ENCODE measurements at regions not wholly inside any gene's neighbourhood (a gene's known extent, or its start where the extent isn't known, plus 50 kb on each side); places are given as distances from the start of the nearest gene placed in this dataset.

DNA sequence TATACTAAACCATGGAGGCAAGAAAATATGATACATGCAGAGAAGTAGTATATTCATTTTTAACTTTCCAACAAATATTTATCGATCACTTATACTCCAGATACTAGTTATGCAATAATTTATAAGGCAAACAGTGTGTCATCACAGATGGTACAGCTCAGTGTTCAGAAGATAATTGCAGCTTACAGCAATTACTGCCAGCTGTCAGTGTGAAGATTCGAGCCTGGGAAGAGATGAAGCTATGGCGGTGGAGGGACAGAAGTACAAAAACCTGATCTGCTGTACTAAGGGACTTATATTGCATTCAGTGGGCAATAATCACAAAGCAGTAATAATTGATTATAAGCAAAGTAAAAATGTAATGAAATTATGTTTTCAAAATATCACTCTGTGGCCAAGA is 170.6 kb upstream of the EPHA3 start:
- H3K4me1 ChIP-seq (ENCODE audit: control insufficient read depth, insufficient read depth, low read length) = no peaks in the 10 kb centered on the region
- no peaks in the 10 kb centered on the region for H3K9me3 ChIP-seq (ENCODE audit: control insufficient read depth, insufficient read depth, low read length)
- H3K36me3 ChIP-seq (ENCODE audit: control insufficient read depth, insufficient read depth, low read length) = no peaks in the 10 kb centered on the region
- no peaks in the 10 kb centered on the region for H3K27me3 ChIP-seq (ENCODE audit: control insufficient read depth, insufficient read depth, low read length)
- no peak overlapping the region for H3K27ac ChIP-seq (ENCODE audit: low read depth, low read length)
- no peak overlapping the region for H3K9ac ChIP-seq (ENCODE audit: low read depth, low read length)
- no peak overlapping the region for H3K4me3 ChIP-seq (ENCODE audit: low read depth, low read length)

GRCh38 chr3:88940296-88940695 is 167.1 kb upstream of the EPHA3 start:
- Histone ChIP-seq H3K27me3 (ENCODE audit: control insufficient read depth, insufficient read depth, low read length) (no peaks in the 10 kb centered on the region), H3K36me3 (ENCODE audit: control insufficient read depth, insufficient read depth, low read length) (no peaks in the 10 kb centered on the region), H3K4me1 (ENCODE audit: control insufficient read depth, insufficient read depth, low read length) (no peaks in the 10 kb centered on the region), H3K9ac (ENCODE audit: low read depth, low read length) (no peak overlapping the region), H3K4me3 (ENCODE audit: low read depth, low read length) (no peak overlapping the region), H3K27ac (ENCODE audit: low read depth, low read length) (no peak overlapping the region), H3K9me3 (ENCODE audit: control insufficient read depth, insufficient read depth, low read length) (no peaks in the 10 kb centered on the region)

DNA sequence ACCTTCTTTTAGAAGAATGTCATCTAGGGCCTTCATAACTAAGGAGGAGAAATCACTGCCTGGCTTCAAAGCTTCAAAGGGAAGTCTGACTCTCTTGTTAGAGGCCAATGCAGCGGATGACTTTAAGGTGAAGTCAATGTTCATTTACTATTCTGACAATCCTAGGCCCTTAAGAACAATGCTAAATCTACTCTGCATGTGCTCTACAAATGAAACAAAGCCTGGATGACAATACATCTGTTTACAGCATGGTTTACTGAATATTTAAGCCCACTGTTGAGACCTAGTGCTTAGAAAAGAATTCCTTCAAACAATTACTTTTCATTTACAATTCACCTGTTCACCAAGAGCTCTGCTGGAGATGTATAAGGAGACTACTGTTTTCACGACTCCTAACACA is 160.4 kb upstream of the EPHA3 start:
- Histone ChIP-seq H3K9ac (ENCODE audit: low read depth, low read length) (no peak overlapping the region), H3K27me3 (ENCODE audit: control insufficient read depth, insufficient read depth, low read length) (no peaks in the 10 kb centered on the region), H3K4me3 (ENCODE audit: low read depth, low read length) (no peak overlapping the region), H3K9me3 (ENCODE audit: control insufficient read depth, insufficient read depth, low read length) (no peaks in the 10 kb centered on the region), H3K27ac (ENCODE audit: low read depth, low read length) (peak overlapping the region; percentile 64), H3K4me1 (ENCODE audit: control insufficient read depth, insufficient read depth, low read length) (peaks cover 20% of the 10 kb centered on the region), H3K36me3 (ENCODE audit: control insufficient read depth, insufficient read depth, low read length) (no peaks in the 10 kb centered on the region)

DNA sequence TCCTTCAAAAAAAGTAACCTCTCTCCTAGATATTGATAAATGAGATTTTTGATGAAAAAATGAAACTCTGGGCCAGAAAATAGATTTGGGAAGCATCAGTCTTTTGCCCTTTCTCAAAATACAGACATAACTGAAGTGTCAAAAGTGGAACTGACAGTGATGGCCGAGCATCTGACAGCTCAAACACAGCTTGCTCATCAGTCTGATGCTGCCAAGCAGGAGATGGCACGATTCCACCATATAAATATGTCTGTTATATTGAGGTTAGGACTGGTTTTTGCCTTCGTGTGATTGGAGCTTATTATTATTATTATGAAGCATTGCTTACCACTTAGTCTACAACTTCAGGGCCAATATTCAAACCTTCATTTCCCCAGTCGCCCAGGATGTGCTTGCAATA is 152.6 kb upstream of the EPHA3 start:
- Histone ChIP-seq H3K9ac (ENCODE audit: low read depth, low read length) (no peak overlapping the region), H3K4me3 (ENCODE audit: low read depth, low read length) (no peak overlapping the region), H3K9me3 (ENCODE audit: control insufficient read depth, insufficient read depth, low read length) (no peaks in the 10 kb centered on the region), H3K4me1 (ENCODE audit: control insufficient read depth, insufficient read depth, low read length) (no peaks in the 10 kb centered on the region), H3K27me3 (ENCODE audit: control insufficient read depth, insufficient read depth, low read length) (no peaks in the 10 kb centered on the region), H3K27ac (ENCODE audit: low read depth, low read length) (no peak overlapping the region), H3K36me3 (ENCODE audit: control insufficient read depth, insufficient read depth, low read length) (no peaks in the 10 kb centered on the region)

DNA sequence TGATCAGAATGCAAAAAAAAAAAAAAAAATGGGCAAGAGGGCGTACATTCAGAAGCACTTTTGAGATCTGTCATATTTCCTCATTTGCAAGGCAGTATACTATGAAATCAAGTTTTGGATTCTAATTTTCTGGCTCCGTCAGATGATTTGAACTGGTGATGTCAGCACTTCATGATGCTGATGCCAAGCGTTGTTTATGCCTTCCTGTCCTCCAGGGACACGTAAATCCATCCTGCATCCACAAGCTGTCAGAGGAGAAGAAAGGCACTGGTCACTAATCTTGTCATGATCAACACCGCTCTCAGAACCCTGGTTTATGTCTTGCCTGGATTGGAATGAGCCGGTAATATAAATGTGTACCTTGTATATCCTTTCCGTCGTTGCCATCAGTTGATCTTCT is 152.1 kb upstream of the EPHA3 start:
- no peaks in the 10 kb centered on the region for H3K9me3 ChIP-seq (ENCODE audit: control insufficient read depth, insufficient read depth, low read length)
- no peaks in the 10 kb centered on the region for H3K36me3 ChIP-seq (ENCODE audit: control insufficient read depth, insufficient read depth, low read length)
- no peak overlapping the region for H3K4me3 ChIP-seq (ENCODE audit: low read depth, low read length)
- no peak overlapping the region for H3K27ac ChIP-seq (ENCODE audit: low read depth, low read length)
- H3K4me1 ChIP-seq (ENCODE audit: control insufficient read depth, insufficient read depth, low read length) = no peaks in the 10 kb centered on the region
- H3K9ac ChIP-seq (ENCODE audit: low read depth, low read length) = no peak overlapping the region
- H3K27me3 ChIP-seq (ENCODE audit: control insufficient read depth, insufficient read depth, low read length) = no peaks in the 10 kb centered on the region

- no peaks in the 10 kb centered on the region for H3K4me1 ChIP-seq (ENCODE audit: control insufficient read depth, insufficient read depth, low read length)
- no peaks in the 10 kb centered on the region for H3K9me3 ChIP-seq (ENCODE audit: control insufficient read depth, insufficient read depth, low read length)
- H3K36me3 ChIP-seq (ENCODE audit: control insufficient read depth, insufficient read depth, low read length) = no peaks in the 10 kb centered on the region
- H3K9ac ChIP-seq (ENCODE audit: low read depth, low read length) = no peak overlapping the region
- no peak overlapping the region for H3K27ac ChIP-seq (ENCODE audit: low read depth, low read length)
- H3K4me3 ChIP-seq (ENCODE audit: low read depth, low read length) = no peak overlapping the region
- H3K27me3 ChIP-seq (ENCODE audit: control insufficient read depth, insufficient read depth, low read length) = no peaks in the 10 kb centered on the region
Observed at GRCh38 chr3:88957711-88958439, 149.5 kb upstream of the EPHA3 start.

- Histone ChIP-seq H3K9ac (ENCODE audit: low read depth, low read length) (no peak overlapping the region), H3K27me3 (ENCODE audit: control insufficient read depth, insufficient read depth, low read length) (no peaks in the 10 kb centered on the region), H3K27ac (ENCODE audit: low read depth, low read length) (no peak overlapping the region), H3K4me3 (ENCODE audit: low read depth, low read length) (no peak overlapping the region), H3K9me3 (ENCODE audit: control insufficient read depth, insufficient read depth, low read length) (no peaks in the 10 kb centered on the region), H3K36me3 (ENCODE audit: control insufficient read depth, insufficient read depth, low read length) (no peaks in the 10 kb centered on the region), H3K4me1 (ENCODE audit: control insufficient read depth, insufficient read depth, low read length) (no peaks in the 10 kb centered on the region)
Observed at GRCh38 chr3:88960019-88960418, 147.4 kb upstream of the EPHA3 start.

- H3K36me3 ChIP-seq (ENCODE audit: control insufficient read depth, insufficient read depth, low read length) = no peaks in the 10 kb centered on the region
- no peak overlapping the region for H3K4me3 ChIP-seq (ENCODE audit: low read depth, low read length)
- H3K9me3 ChIP-seq (ENCODE audit: control insufficient read depth, insufficient read depth, low read length) = no peaks in the 10 kb centered on the region
- no peak overlapping the region for H3K9ac ChIP-seq (ENCODE audit: low read depth, low read length)
- no peak overlapping the region for H3K27ac ChIP-seq (ENCODE audit: low read depth, low read length)
- H3K4me1 ChIP-seq (ENCODE audit: control insufficient read depth, insufficient read depth, low read length) = no peaks in the 10 kb centered on the region
- no peaks in the 10 kb centered on the region for H3K27me3 ChIP-seq (ENCODE audit: control insufficient read depth, insufficient read depth, low read length)
Observed at GRCh38 chr3:88963003-88963402, 144.4 kb upstream of the EPHA3 start.

GRCh38 chr3:88979760-88980159 is 127.7 kb upstream of the EPHA3 start:
- Histone ChIP-seq H3K27me3 (ENCODE audit: control insufficient read depth, insufficient read depth, low read length) (no peaks in the 10 kb centered on the region), H3K27ac (ENCODE audit: low read depth, low read length) (no peak overlapping the region), H3K9ac (ENCODE audit: low read depth, low read length) (no peak overlapping the region), H3K4me1 (ENCODE audit: control insufficient read depth, insufficient read depth, low read length) (no peaks in the 10 kb centered on the region), H3K9me3 (ENCODE audit: control insufficient read depth, insufficient read depth, low read length) (no peaks in the 10 kb centered on the region), H3K36me3 (ENCODE audit: control insufficient read depth, insufficient read depth, low read length) (no peaks in the 10 kb centered on the region), H3K4me3 (ENCODE audit: low read depth, low read length) (no peak overlapping the region)

DNA sequence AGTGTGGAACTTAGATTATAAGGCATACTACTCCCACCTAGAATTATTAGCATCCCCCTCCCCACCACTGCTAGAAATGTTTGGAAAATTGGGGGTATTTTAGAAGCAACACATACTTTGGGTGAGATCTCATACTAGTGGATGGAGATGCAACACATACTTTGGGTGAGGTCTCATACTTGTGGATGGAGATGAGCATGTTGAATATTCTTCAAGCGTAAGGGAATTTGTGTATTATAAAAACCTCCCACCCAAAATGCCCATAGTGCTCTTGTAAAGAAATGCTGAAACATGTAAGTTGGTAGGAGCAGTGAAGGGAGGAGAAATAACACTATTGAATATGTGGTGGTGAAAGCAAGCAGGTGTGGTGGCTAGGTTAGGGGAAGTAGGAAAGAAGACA is 124.0 kb upstream of the EPHA3 start:
- H3K9ac ChIP-seq (ENCODE audit: low read depth, low read length) = no peak overlapping the region
- no peaks in the 10 kb centered on the region for H3K9me3 ChIP-seq (ENCODE audit: control insufficient read depth, insufficient read depth, low read length)
- no peaks in the 10 kb centered on the region for H3K27me3 ChIP-seq (ENCODE audit: control insufficient read depth, insufficient read depth, low read length)
- no peaks in the 10 kb centered on the region for H3K4me1 ChIP-seq (ENCODE audit: control insufficient read depth, insufficient read depth, low read length)
- no peak overlapping the region for H3K27ac ChIP-seq (ENCODE audit: low read depth, low read length)
- H3K4me3 ChIP-seq (ENCODE audit: low read depth, low read length) = no peak overlapping the region
- H3K36me3 ChIP-seq (ENCODE audit: control insufficient read depth, insufficient read depth, low read length) = no peaks in the 10 kb centered on the region

GRCh38 chr3:88984256-88984655 is 123.2 kb upstream of the EPHA3 start:
- H3K4me1 ChIP-seq (ENCODE audit: control insufficient read depth, insufficient read depth, low read length) = no peaks in the 10 kb centered on the region
- no peak overlapping the region for H3K9ac ChIP-seq (ENCODE audit: low read depth, low read length)
- H3K4me3 ChIP-seq (ENCODE audit: low read depth, low read length) = no peak overlapping the region
- no peaks in the 10 kb centered on the region for H3K27me3 ChIP-seq (ENCODE audit: control insufficient read depth, insufficient read depth, low read length)
- H3K27ac ChIP-seq (ENCODE audit: low read depth, low read length) = no peak overlapping the region
- no peaks in the 10 kb centered on the region for H3K36me3 ChIP-seq (ENCODE audit: control insufficient read depth, insufficient read depth, low read length)
- H3K9me3 ChIP-seq (ENCODE audit: control insufficient read depth, insufficient read depth, low read length) = no peaks in the 10 kb centered on the region
